ELR (cell line): ENCODE measurements at regions not wholly inside any gene's neighbourhood (a gene's known extent, or its start where the extent isn't known, plus 50 kb on each side); places are given as distances from the start of the nearest gene placed in this dataset.

Source experiments
- DNase-seq: peaks from one replicate; pipeline ENCODE4 v3.0.0-alpha.2; 2015; ENCODE audit warnings: low read depth

DNA sequence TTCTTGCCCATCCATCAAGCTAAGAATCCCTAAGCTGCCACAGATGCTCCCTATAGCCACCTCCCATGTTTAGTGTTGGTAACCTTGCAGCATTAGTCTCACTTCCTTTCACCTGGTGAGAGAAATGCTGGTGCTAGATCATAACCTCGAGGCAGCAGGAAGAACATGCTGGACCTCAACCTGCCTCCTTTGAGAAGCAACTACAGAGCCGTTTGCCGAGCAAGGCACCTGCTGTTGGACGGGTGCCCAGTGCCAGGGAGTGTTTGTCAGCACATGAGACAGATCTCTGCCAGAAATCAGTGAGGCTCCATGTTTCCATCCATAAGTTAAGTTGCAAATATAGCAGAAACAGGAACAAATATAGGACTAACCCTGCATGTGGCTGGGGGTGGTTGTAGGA is 955.7 kb downstream of the TUSC7 start:
- DNase-seq, result no peak

DNA sequence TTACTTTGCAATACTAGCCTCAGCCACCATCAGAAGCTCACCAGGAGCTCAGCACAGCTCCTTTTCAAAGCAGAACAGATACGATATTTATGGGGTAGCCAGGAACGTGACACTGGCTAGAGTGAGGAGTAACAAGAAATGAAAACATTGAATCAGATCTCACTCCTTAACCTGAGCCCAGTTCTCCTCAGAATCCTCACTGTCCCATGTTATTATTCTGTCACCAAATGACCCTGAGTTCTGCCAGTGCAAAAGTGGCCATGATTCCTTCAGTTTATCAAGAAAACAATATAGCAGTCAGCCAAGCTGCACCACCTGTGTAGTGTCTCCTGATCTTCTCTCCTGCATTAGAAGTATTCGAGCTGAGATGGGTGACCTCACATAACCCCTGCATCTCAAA is 956.7 kb downstream of the TUSC7 start:
- DNase-seq, result no peak

DNA sequence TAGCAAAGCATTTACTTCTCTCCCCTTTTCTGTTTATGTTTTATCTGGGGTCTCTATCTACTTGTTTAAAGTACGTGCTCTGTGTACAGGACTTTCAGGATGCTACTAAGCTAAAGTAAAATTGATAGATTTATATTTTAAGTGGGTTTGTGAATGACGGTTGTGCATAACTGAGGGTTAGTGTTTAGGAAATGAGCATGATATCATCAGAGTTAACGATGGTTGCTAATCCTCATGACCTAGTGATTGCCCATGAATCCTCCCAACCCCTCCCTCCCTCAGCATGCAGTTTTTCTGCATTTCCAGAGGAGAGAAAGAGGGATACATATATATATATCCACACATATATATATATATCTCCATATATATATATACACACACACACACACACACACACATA is 957.2 kb downstream of the TUSC7 start:
- peak; percentile 30 for DNase-seq

DNA sequence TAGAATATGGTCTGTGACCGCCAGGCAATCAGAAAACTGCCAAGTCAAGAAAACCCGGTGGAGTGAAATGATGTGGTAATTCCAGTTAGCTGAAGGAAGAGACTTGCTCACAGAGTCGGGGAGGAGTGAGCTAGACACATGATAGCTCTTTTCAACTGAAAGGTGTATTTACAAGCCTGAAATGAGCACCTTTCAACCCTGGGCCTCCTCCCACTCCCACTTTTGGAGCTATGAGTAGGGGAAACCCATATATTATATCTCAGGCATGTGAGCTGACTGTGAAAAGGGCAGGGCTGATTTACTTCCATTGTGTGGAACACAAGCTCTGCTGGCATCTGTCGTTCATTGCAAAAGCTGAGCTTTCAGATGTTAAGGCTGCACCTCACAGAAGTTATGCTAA is 960.2 kb downstream of the TUSC7 start:
- no peak for DNase-seq

DNA sequence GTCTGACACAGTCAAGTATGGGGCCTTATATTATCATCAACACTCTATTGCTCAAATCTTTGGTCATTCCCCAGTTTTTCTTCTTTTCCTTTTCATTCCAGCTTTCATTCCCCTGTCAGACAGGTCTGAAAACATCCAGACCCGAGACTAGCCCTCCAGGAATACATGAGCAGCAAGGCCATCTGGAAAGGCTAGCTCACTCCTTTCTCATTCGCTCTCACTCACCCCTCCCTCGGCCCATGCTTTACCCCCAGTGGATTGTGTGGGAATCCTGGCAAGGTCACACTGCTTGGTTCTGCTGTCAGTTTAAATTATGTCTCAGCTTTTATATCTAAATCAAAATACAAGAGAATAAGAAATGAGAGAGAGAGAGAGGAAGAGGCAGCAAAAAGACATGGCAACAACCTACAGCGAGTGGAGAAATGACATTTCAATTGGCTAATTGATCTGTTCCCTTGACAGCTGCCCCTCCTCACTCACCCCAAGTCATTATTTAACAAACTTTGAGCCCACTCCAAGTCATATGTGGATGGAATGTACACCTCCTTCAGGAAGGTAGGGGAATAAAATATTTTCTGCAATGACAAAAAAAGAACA is 962.2 kb downstream of the TUSC7 start:
- DNase-seq, result no peak

DNA sequence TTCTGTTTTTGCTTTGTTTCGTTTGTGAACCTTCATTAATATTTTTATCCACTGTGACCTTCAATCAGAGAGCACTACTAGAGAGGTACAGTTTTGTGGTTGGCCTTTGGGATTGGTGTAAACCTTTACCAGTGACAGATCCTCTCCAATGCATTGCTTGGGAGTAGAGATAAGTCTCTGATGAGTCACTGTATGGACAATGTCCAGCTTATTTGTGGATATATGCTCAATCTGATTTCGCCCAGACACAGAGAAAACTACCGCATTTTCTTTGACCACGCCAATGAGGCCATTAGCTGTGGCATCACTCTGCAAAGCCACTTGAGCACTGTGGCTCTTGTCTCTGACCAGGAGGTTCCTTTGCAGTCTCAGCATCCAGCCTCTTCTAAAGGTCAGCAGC is 964.7 kb downstream of the TUSC7 start:
- DNase-seq, result peak; percentile 14

DNA sequence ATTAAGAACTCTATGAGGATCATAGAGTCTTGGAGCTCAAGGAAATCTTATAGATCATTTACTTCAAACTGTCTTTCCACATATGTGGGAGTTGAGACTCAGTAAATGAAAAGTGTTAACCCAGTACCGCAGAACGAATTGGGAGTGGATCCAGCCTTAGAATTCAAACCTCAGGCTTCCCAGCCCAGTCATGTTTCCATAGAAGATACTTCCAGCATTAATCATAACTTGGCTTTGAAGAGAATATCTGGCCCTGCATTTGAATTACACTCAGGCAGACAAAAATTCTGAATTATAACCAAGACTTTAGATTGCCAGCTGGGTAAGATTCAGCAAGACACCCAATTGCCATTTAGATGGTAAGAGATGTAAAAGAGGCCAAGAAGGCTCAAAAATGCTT is 972.0 kb downstream of the TUSC7 start:
- peak; percentile 66 for DNase-seq

DNA sequence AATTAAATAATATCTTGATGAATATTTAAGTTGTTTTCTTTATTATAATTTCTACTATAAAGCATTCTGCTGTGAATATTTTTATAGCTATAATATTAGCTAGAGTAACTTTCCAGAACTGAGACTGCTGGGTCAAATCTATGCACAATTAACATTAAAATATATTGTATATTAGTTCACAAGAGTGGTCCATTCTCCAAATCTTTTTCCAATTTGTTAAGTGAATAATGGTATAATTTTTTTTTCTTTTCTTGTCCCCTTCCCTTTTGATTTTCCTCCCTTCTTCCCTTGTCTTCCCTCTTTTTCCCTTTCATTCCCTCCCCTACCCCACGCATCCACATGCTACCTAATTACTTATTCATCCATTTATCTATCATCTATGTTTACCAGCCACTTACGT is 977.5 kb downstream of the TUSC7 start:
- DNase-seq, result no peak

DNA sequence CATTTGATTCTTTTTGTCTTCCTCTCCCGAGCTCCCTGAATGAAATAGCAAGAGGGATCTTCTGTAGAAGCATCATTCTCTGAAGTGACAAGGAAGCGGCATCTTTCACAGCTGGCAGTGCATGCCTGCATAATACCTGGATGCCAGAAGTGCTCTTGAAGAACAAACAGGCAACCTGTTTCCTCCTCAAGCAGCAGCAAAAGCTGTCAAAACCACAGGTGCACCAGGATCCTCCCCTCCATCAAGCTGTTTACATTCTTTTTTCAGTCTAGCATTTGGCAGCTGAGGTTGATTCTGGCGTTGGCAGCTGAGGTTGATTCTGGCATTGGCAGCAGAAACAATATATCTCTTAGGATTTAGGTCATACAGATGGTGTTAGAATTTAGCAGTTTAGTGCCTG is 979.0 kb downstream of the TUSC7 start:
- DNase-seq, result no peak

DNA sequence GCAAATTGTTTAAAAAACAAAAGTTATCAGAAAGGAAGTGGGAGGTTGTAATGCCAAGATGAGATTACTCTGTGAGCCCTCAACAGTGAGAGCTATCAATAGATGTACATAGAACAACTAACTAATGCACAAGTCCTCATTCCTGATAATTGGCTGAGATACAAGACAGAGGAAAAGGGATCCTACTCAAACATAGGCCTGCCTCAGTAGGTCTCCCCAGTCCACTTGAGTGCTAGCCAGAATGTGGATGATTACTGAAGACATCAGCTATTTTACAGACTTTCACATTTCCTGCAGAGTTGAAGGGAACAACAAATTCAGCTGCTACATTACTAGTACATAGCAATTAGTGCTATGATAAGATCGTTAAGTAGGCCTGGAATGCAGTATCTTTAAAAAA is 981.9 kb downstream of the TUSC7 start:
- no peak for DNase-seq

DNA sequence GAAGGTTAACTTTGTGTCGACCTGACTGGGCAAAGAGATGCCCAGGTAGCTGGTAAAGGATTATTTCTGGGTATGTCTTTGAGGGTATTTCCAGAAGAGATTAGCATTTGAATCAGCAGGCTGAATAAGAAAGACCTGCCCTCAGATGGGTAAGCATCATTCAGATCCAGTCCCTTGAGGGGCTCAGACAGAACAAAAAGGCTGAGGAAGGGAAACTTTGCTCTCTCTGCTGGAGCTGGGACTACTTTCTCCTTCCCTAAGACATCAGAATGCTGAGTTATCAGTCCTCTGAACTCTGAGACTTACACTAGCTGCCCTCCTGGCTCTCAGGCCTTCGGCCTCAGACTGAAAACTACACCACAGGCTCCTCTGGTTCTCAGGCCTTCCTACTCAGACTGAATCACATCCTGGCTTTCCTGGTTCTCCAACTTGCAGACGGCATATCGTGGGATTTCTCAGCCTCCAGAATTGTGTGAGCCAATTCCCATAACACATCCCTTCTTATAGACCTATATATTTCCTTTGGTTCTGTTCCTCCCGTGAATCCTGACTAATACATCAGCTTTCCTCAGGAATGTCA is 982.9 kb downstream of the TUSC7 start:
- DNase-seq, result peak; percentile 94

DNA sequence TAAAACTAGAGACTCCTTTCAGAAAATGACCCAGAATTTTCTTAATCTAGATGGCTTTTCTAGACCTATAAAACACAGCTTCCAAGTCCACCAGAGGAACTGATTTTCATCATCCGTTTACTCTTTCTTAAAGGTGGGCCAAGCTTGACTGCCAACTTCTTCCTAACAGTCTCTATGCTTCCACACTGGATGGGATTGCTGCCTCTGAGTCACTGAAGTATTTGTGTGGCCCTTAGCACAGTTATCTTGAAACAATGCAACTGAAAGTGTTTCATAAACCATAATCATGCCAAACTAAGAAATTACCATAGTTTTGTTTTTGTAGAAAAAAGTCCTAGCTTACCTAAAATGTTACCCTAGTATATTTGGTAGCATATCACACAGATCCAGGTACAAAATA is 985.7 kb downstream of the TUSC7 start:
- DNase-seq, result peak; percentile 62

DNA sequence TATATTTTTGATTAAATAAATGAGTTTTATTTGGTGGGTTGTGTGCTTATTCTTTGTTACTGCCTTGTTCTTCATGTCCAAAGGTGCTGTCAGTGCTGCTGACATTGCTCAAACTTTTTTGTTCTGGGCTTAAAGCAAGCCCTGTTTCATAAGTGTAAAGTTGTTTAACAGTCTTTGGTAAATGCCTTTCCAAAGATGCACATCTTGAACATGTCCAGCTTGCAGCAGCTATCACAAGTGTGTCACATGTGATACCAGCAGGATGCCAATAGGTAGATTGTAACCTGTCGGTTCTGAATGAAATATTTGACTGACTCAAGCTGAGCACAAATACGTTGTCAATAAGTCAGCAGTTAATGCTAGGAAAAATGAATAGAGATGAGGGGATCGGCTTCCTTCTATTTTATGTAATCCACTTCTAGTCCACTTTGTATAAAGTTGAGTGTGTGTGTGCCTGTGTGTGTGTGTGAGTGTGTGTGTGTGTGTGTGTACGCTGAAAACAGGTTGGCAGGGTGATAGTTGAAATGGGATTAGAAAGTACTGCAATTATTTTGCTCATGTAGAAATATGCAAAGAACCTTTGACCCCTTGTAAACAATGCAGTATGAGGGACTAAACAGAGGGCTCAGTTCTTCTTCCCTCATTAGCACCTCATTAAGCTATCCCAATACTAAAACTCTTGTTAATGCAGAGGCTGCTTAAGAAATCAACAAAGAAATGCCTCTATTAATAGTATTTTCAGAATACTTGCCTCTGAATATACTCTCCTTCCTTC is 986.5 kb downstream of the TUSC7 start:
- no peak for DNase-seq

DNA sequence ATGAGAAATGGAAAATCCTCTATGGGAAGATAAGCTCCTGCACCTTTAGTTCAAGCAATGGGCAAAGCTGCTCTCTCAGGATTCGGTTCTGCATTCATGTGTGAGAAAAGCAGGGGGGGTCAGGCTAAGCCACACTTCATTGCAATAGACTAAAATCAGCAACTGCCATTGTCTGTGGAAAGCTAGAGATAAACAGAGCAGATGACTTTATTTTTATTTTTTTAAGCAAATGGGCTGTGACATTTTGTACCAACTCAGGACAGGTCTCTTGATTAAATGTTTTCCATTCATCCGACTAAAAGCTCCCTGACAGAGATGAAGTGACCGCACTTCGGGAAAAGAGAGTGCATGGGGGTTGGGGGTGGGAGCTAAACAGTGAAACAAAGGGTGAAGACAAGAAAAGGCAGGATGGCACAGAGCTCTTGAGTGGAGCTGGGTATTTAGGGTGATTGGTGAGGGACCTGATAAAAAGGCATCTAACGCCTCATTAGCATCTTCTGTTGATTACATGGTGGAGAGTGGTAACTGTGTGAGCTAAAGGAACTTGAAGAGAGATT is 987.4 kb downstream of the TUSC7 start:
- DNase-seq, result no peak

DNA sequence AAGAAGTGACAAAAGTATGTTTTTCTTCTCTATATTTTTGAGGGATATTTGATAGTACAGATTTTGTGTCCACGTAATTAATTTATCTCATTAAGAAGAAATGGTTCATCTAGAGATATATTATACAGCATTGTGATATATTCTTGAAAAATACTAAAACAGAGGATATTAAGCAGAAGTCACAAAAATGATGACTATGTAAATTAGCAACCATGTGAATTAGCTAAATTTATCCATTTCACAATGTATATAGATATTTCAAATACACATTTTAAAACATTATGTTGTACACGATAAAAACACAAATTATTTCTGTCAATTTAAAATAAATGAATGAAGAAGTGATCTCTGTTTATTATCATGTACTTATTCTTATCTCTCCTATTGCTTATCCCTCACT is 989.5 kb downstream of the TUSC7 start:
- DNase-seq, result no peak

DNA sequence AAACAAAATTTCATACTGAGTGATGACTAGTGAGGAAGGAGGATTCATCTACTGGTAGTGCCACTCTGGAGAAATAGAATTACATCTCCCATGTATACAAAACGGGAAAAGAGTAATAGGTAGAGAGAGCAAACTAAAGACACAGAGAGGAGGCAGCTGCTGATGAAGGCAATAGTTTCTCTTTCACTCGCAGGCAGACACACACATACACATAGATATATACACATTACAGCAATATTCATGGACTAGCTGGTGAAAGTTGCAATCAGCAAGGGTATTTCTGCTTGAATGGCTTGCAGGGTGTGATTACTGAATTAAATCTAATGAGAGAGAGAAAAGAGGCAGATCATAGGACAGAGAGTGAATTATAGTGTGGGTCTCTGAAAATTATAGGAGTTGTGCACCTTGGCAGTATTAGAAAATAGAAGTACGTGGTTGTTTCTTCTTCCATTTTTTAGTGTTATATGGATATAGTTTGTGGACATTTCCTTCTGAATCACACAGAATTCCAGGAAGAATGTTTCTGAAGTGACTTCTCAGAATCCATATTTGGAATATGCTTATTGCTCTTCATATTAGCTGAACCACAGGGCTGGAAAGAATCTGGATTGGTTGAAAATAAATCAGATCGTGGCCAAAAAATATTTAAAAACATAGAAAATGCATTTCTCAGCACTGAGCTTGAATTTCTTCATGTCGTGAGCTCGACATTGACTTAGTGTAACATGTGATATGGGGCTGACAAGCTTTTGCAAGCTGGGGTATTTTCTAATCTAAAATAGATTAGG is 991.2 kb downstream of the TUSC7 start:
- no peak for DNase-seq

DNA sequence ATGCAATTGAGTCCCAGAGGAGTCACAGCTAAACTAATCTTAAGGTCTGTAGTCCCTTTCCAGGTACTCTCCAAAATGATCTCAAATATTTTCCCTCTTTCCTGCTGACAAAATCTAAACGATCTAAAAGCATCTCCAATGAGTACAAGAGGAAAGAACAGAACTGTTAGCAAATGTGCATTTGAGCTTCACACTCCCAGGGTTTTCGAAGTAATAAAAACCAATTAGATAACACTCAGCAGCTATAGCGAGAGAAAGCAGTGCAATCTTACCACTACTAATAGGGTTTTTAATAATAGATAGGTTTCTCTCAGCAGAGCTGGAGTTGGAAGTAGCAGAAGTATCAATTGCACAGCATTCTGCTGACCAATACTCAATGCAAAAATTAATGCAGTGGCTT is 995.4 kb downstream of the TUSC7 start:
- no peak for DNase-seq

DNA sequence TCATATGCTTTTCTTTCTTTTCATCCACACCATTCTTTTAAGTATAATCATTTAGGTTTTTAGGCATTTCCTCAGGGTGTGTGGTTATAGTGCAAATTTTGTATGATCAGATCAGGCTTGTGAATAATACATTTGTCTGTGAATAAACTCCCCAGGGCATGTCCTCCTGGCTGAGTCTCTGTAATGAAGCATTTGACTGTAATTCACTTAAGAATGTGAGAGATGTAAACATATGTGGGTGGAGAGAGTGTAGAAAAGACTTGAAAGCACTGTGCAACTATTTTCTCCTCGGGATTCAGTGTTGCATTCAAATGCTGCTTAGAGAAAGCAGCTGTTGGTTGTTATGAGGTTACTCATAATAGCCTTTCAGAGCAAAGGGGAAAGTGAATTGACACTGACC is 996.5 kb downstream of the TUSC7 start:
- peak; percentile 92 for DNase-seq

DNA sequence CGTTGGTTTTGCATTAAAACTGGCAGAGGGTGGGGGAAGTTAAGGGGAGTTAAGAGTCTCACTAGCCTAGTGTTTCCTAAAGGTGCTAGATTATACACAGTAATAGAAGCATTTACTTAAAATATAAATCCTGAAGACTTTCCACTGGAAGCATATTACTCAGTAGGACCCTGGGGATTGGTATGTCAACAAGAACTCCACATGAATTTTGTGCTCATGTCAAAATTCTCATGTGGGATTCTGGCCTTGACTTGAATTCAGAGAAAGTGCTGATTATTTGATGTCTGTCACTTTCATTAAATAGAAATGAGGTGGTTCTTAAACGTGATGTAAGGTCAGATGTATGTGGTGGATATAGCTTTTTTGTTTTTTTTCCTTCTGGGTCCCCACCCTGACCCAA is 997.2 kb downstream of the TUSC7 start:
- DNase-seq, result no peak

DNA sequence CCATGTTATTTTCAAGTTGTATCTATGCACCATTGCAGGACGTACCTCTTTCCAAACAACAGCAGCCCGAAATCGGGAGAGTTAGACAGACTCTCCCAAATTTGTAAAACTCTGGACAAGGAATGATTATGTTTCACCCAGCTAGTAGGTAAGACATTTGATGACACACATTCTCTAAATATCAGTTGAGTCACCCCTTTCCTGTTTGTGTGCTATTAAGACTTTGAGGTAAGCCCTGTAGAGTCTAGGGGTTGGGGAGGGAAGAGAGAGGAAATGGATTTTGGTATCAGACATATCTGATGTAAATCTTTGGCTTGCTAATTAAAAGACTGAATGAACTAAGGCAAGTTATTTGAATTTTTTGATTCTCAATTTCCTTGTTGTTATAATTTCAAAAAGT is 999.0 kb downstream of the TUSC7 start:
- DNase-seq, result peak; percentile 72

DNA sequence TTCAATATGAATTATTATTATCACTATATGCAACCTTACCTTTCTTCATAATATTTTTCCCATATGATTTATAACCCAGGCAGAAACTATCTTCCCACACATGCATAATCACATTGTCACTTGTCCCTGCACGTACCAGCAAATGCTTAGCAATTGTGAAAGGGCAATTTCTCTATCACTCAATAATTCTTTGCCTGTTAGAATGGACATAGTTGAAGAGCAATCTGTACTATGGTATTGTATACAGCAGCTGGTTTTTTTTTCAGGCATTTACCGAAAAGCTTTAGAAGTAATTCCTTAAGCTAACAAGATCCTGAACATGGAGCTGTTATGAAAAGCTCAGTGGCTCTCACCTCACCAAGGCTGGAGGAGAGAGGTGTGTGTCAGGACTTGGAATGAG is 999.5 kb downstream of the TUSC7 start:
- no peak for DNase-seq

DNA sequence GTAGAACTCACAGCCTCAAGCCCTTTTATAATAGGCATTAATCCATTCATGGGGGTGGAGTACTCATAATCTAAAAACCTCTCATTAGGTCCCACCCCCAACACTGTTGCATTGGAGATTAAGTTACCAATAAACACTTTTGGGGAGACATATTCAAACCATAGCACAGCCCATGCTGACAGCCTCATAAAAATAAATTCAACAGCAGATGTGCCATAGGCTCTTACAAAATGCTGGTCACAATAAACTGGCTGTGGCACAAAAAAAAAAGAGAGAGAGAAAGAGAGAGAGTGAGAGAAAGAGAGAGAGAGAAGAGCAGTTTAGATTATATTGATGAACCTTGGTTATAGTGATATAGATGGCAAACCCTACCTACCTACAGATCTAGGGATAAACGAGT is 1000.9 kb downstream of the TUSC7 start:
- no peak for DNase-seq
